HCT116 (cell line): ENCODE measurements at regions not wholly inside any gene's neighbourhood (a gene's known extent, or its start where the extent isn't known, plus 50 kb on each side); places are given as distances from the start of the nearest gene placed in this dataset.
"Not testable (repeated sequence)": the region's sequence is repeated elsewhere in the genome, so short reads cannot be mapped to it uniquely, and the experiment has no call there.

ENCODE experiments used
- ATAC-seq: fragments of 200-7000 bp; cut with Tn5 transposase; 2 replicates; pipeline ENCODE4 v1.9.1; 2020; ENCODE audit warnings: mild to moderate bottlenecking, moderate library complexity
- BruUV-seq: library from RNA; stranded (reverse); fragments of 400-500 nt; replicated peaks from 2 replicates; lab custom pipeline; 2021; lab: Mats Ljungman, UMichigan
- CTCF ChIA-PET: fragments of 300-600 bp; sonication (Branson Sonifier 250); formaldehyde crosslinking; loops from one replicate; lab custom pipeline; 2021; ENCODE audit warnings: antibody characterized with exemption; lab: Charles Lee
- POLR2A ChIA-PET: fragments of 300-600, 350-600 bp; sonication (Branson Sonifier 250); formaldehyde crosslinking; loops from one replicate; lab custom pipeline; 2021; ENCODE audit warnings: antibody characterized with exemption; lab: Charles Lee
- RAD21 ChIA-PET, 2 experiments: fragments of 300-600 bp; sonication (Branson Sonifier 250); formaldehyde crosslinking; loops; one replicate each; lab custom pipeline; 2023; ENCODE audit warnings: low total read pairs in 2 of 2; ENCODE audit not compliant: uncharacterized antibody in 2 of 2, unreplicated experiment in 2 of 2, low non-redundant PET in 1 of 2; lab: Charles Lee
- DNase-seq: peaks from one replicate; pipeline ENCODE4 v3.0.0-alpha.2; 2010; ENCODE audit warnings: low read depth, low spot score
- H2AFZ ChIP-seq: fragments of 200-600 bp; shearing (Covaris generic), sonication (generic); 2 replicates; pipeline ENCODE4 v1.6.1; 2017; ENCODE audit warnings: low read depth, mixed run types, mixed read lengths, antibody characterized with exemption, low read length; ENCODE audit not compliant: poor library complexity, severe bottlenecking
- H3K27ac ChIP-seq: 2 replicates; pipeline ENCODE4 v1.5.1; 2012; ENCODE audit warnings: low read depth, low read length
- H3K27me3 ChIP-seq: fragments of 200-600 bp; sonication (generic); 2 replicates; pipeline ENCODE4 v1.6.1; 2016; ENCODE audit warnings: mixed run types, low read length, mixed read lengths; ENCODE audit not compliant: insufficient read depth
- H3K36me3 ChIP-seq, 2 experiments: fragments of 200-500 bp in 1 of 2; fragments of 200-600 bp in 1 of 2; sonication (Bioruptor generic) in 1 of 2; sonication (generic) in 1 of 2; 2 replicates each; pipeline versions ENCODE4 v1.5.1 to v1.6.1; 2014 to 2016; ENCODE audit warnings: low read length in 2 of 2, inconsistent platforms in 1 of 2, mixed read lengths in 1 of 2, mixed run types in 1 of 2; ENCODE audit not compliant: insufficient read depth in 2 of 2, control insufficient read depth in 1 of 2
- H3K4me1 ChIP-seq, 2 experiments: fragments of 200-600 bp in 1 of 2; sonication (generic) in 1 of 2; 2 replicates each; pipeline versions ENCODE4 v1.5.1 to v1.6.1; 2012 to 2017; ENCODE audit warnings: low read length in 2 of 2, inconsistent platforms in 1 of 2, mild to moderate bottlenecking in 1 of 2, mixed read lengths in 1 of 2, mixed run types in 1 of 2, moderate library complexity in 1 of 2; ENCODE audit not compliant: insufficient read depth in 2 of 2, control insufficient read depth in 1 of 2
- H3K4me2 ChIP-seq: fragments of 200-600 bp; sonication (generic); 2 replicates; pipeline ENCODE4 v1.6.1; 2017; ENCODE audit warnings: mixed run types, low read length, mixed read lengths
- H3K4me3 ChIP-seq, 2 experiments: fragments of 200-600 bp in 1 of 2; sonication (generic) in 1 of 2; replicated peaks in 1 of 2; 2 replicates each; pipeline ENCODE4 v1.5.1; 2011 to 2016; ENCODE audit warnings: low read length in 2 of 2, control low read depth in 1 of 2, low read depth in 1 of 2, mild to moderate bottlenecking in 1 of 2, mixed read lengths in 1 of 2, mixed run types in 1 of 2
- H3K79me2 ChIP-seq: fragments of 200-600 bp; sonication (generic); 2 replicates; pipeline ENCODE4 v1.6.1; 2017; ENCODE audit warnings: mild to moderate bottlenecking, mixed run types, low read length, moderate library complexity, mixed read lengths; ENCODE audit not compliant: insufficient read depth
- H3K9ac ChIP-seq: fragments of 200-600 bp; sonication (generic); 2 replicates; pipeline ENCODE4 v1.6.1; 2016; ENCODE audit warnings: low read length, mixed read lengths
- H3K9me2 ChIP-seq: fragments of 200-600 bp; sonication (generic), shearing (Covaris generic); 2 replicates; pipeline ENCODE4 v1.6.1; 2017; ENCODE audit warnings: mixed run types, mild to moderate bottlenecking, moderate library complexity; ENCODE audit not compliant: insufficient read depth
- H3K9me3 ChIP-seq, 2 experiments: fragments of 200-500 bp in 1 of 2; fragments of 200-600 bp in 1 of 2; sonication (Bioruptor generic) in 1 of 2; sonication (generic) in 1 of 2; 2 replicates each; pipeline ENCODE4 v1.6.1; 2014 to 2017; ENCODE audit warnings: low read length in 2 of 2, mixed read lengths in 2 of 2, inconsistent platforms in 1 of 2, low read depth in 1 of 2, mild to moderate bottlenecking in 1 of 2, mixed run types in 1 of 2, moderate library complexity in 1 of 2; ENCODE audit not compliant: control insufficient read depth in 1 of 2, insufficient read depth in 1 of 2
- H4K20me1 ChIP-seq: fragments of 200-600 bp; sonication (generic), shearing (Covaris generic); 2 replicates; pipeline ENCODE4 v1.6.1; 2017; ENCODE audit warnings: mixed run types, mild to moderate bottlenecking, moderate library complexity; ENCODE audit not compliant: insufficient read depth
- POLR2AphosphoS5 ChIP-seq: IDR thresholded peaks from 2 replicates; pipeline ENCODE4 v1.6.1; 2011; ENCODE audit warnings: mild to moderate bottlenecking, low read depth, low read length, moderate library complexity
- ZBTB33 ChIP-seq: IDR thresholded peaks from 2 replicates; pipeline ENCODE4 v1.6.1; 2011; ENCODE audit warnings: mild to moderate bottlenecking, low read length, moderate library complexity; ENCODE audit not compliant: insufficient replicate concordance; ENCODE audit errors: extremely low read depth
- intact Hi-C: fragments of 100-400 bp; cut with micrococcal nuclease; formaldehyde crosslinking; loops from 2 replicates; pipeline ENCODE4 v1.10.0; 2022

- TF ChIP-seq POLR2AphosphoS5 (no peak), ZBTB33 (no peak)
- TF ChIP-seq, all 23 proteins: peak for 0
These were observed 64.5 kb upstream of the BMP2K start (continued) for GRCh38 chr4:78711676-78712075.

- H3K9me2 ChIP-seq, DNase-seq, H3K9me3 ChIP-seq, H3K4me3 ChIP-seq, ATAC-seq, H3K27me3 ChIP-seq, H3K79me2 ChIP-seq, RAD21 ChIA-PET, H3K4me2 ChIP-seq, CTCF ChIA-PET, H4K20me1 ChIP-seq, POLR2A ChIA-PET, H3K36me3 ChIP-seq, intact Hi-C loops, H3K9ac ChIP-seq, H2AFZ ChIP-seq, H3K27ac ChIP-seq, H3K4me1 ChIP-seq, BruUV-seq: not testable (repeated sequence)
These were observed 61.6 kb upstream of the BMP2K start for GRCh38 chr4:78714598-78714997.

GRCh38 chr4:78715372-78715771, 60.8 kb upstream of the BMP2K start:
- POLR2A ChIA-PET, H3K79me2 ChIP-seq, H3K36me3 ChIP-seq, H3K9me3 ChIP-seq, H3K4me1 ChIP-seq, H3K27ac ChIP-seq, CTCF ChIA-PET, RAD21 ChIA-PET, H3K9me2 ChIP-seq, H3K4me3 ChIP-seq, DNase-seq, ATAC-seq, H3K27me3 ChIP-seq, BruUV-seq, H3K9ac ChIP-seq, H4K20me1 ChIP-seq, H2AFZ ChIP-seq, H3K4me2 ChIP-seq, intact Hi-C loops: not testable (repeated sequence)

- RAD21 ChIA-PET, H3K27me3 ChIP-seq, BruUV-seq, H3K79me2 ChIP-seq, DNase-seq, H4K20me1 ChIP-seq, ATAC-seq, H3K9ac ChIP-seq, H3K36me3 ChIP-seq, H3K9me2 ChIP-seq, CTCF ChIA-PET, intact Hi-C loops, H3K4me3 ChIP-seq, H3K9me3 ChIP-seq, H2AFZ ChIP-seq, H3K27ac ChIP-seq, H3K4me2 ChIP-seq, POLR2A ChIA-PET, H3K4me1 ChIP-seq: not testable (repeated sequence)
These were observed 58.4 kb upstream of the BMP2K start for GRCh38 chr4:78717712-78718111.
